Prostate gland (tissue), 1 donor: ENCODE measurements at regions not wholly inside any gene's neighbourhood (a gene's known extent, or its start where the extent isn't known, plus 50 kb on each side); places are given as distances from the start of the nearest gene placed in this dataset.

ENCODE experiments used
- POLR2A ChIP-seq: fragments of 450-650 bp; IDR thresholded peaks from one replicate; pipeline ENCODE4 v1.6.1; 2016; ENCODE audit warnings: antibody characterized with exemption, mild to moderate bottlenecking
- POLR2AphosphoS5 ChIP-seq: sonication (generic); formaldehyde crosslinking; IDR thresholded peaks from one replicate; pipeline ENCODE4 v1.6.1; 2017; ENCODE audit warnings: antibody characterized with exemption

DNA sequence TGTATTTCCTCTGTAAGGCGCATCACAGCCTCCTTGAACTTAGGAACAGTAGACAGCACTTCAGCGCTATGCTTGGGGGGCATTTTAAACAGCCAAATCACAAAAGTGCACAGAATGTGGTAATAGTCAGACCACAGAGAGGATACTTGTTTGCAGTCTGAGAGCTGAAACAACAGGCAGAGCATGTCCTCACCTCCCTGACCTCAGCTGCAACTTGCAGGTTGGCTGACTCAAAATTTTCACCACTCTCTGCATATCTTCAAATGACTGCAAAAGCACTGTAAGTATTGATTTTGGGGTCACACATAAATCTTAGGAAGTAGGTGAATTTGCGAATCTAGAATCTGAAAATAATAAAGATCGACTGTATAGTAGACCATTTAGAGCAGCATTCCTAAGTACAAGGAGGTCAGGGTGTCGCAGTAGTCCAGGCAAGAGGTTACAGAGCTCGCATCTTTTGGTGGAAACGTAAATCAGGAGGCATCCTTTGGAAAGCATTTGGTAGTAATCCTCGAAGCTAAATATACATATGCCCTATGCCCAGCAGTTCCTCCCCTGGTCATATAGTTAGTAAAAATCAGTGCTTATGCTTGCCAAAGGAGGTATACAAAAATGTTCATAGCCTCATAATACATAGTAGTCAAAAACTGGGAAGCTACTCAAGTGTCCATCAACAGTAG is 108.2 kb upstream of the MYCN start:
- no peak for TF ChIP-seq POLR2A
- TF ChIP-seq POLR2AphosphoS5, result no peak
